ELR (cell line): ENCODE measurements at regions not wholly inside any gene's neighbourhood (a gene's known extent, or its start where the extent isn't known, plus 50 kb on each side); places are given as distances from the start of the nearest gene placed in this dataset.
A peak's percentile ranks its signal among the peaks of the same experiment; 100 is the strongest.

Experiments
- DNase-seq: peaks from one replicate; pipeline ENCODE4 v3.0.0-alpha.2; 2015; ENCODE audit warnings: low read depth

GRCh38 chr15:37789397-37789786 lies 145.0 kb upstream of the TMCO5A start:
- peak; percentile 9 for DNase-seq

DNA sequence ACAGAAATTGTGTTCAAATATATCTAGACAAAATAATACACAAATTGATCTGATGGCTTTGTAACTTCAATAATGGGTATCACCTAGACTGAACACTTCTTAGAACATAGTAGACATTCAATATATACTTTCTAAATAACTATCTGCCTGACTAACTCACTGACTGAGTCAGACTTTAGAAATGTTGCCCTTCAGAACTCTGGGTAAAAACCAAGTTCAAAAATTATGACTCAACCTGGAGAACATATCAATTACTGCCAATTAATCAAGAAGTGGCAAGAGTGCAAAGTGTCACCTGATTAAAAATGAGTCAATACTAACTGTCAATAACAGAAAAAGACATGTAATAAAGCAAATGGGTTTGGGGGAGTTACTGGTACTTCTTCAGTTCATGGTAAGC lies 144.6 kb upstream of the TMCO5A start:
- DNase-seq: peak; percentile 79

DNA sequence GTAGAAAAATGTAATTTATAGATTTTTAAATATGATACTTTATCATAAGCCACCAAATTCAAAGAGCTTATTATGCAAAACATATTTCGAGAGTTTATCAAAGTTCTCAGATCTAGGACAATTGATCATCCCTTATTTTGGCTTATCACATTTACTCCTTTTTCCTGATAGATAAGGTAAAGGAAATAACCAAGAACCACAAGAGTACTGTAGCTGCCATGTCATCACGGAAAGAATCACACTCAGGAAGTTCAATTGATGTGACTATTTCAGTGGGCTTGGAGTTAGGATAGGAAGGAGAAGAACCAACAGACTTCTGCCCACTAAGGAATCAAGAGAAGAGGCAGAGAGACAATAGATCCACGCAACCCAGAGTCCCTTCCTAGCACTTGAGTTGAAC lies 142.7 kb upstream of the TMCO5A start:
- DNase-seq: no peak

- no peak for DNase-seq
Measured at GRCh38 chr15:37792351-37792750, 142.1 kb upstream of the TMCO5A start.

GRCh38 chr15:37793851-37794250 lies 140.6 kb upstream of the TMCO5A start:
- DNase-seq: peak; percentile 32

DNA sequence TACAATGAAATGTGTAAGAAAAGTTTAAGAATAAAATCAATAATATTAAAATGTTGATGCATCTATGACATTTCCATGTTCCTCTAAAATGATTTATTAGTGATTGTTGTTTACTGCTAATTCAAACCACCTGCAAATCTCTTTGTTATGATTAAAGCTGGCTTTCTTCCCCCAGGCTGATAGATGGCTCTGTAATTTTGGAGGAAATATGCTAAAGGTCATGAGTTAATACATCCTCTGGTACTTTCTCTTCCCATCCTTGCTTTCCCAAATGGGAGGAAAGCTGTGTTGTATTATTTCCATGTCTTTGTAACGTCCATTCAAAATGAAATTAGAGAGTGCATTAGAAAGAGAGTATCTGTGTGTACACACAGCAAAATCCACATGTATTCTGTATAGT lies 139.5 kb upstream of the TMCO5A start:
- DNase-seq: no peak

- DNase-seq: no peak
Measured at GRCh38 chr15:37801529-37801928, 132.9 kb upstream of the TMCO5A start.

GRCh38 chr15:37806808-37807207 lies 127.6 kb upstream of the TMCO5A start:
- DNase-seq: no peak

DNA sequence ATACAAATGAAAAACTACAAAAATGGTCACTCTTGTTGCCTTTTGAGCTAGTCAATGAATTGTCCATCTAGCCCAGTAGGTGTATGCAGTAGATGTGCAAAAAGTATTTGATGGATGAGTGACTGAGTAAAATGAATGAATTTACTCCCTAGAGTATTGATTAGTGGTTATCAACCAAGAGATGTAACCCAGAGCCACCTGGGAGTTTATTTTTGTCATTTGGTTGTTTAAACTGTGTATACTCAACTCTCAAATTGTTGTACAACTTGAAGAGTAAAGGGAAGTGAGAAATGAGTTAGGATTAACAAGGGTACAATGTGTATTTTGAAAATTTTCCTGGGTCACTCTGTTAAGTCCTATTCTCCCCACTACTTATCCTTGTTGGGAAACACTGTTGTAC lies 124.1 kb upstream of the TMCO5A start:
- no peak for DNase-seq

- DNase-seq: no peak
Measured at GRCh38 chr15:37813306-37813705, 121.1 kb upstream of the TMCO5A start.

- DNase-seq: no peak
Measured at GRCh38 chr15:37814847-37815515, 119.5 kb upstream of the TMCO5A start.

DNA sequence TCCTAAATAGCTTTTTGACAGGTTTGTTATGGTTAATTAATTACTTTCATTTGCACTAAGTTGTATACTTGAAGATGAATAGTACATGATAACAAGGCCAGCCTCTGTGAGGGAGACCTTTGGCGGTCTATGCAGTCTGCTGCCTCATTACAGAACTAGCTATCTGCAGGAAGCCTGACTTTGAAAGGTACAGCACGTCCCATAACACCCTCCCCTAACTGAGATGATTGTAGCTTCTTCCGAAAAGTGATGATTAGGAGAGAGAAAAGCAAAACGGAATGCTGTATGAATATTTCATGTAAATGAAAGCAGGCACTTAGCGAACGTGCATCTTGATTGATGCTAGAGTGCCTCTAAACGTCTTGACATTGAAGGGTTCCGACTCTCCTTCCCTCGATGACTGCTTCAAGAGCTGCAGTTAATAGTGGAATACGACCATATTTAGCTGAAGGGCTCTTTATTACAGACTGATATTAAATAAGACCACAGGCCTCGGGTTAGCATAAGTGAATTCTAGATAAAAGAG lies 116.2 kb upstream of the TMCO5A start:
- no peak for DNase-seq

DNA sequence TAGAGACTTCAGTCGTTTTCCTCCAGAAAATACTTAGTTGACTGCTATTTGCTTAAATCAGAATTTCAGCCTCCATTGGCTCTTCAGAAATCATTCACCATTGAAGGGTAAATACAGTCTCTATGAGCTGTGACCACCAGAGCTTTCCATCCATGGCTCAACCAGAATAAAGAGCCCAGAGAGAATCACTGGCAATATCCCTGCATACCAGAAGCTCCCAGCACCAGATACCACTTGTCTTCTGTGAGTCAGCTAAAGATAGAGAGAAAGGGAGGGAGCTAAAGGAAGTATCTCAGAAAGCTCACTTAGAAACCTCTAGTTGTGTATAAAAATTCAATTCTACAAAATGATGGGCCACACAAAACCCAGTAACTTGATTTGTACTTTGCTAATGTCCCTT lies 115.2 kb upstream of the TMCO5A start:
- DNase-seq: peak; percentile 1

DNA sequence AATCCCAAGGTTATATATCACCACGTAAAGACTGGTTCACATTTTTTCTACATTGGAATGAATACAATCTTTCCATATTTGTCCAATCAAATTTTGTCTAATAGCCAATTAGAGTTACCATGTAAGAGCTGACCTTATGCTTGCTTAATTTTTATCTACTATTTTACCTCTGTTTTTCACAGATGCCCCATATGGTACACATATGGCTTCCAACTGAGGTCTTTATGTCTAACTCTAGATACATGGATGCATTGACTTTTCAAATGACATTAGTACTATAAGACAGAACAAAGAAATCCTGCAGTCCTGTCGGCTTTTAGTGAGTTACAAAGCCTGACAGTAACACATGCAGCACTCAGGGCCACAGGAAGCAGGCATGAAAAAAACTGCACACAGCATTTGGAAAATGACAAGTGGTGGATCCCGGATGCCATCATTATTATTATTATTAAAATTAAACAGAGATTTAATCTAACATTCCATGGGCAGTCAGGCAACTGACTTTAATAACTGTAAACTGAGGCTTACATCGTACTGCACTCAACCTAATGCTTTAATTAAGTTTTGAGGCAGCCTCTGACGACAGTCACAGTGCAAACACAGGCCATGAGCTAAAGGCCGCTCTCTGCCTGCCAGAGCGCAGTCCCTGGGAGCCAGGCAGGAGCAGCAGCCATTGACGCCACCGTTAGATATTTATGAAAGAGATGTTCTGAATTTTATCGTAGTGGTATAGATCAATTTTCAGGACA lies 113.9 kb upstream of the TMCO5A start:
- DNase-seq: no peak

DNA sequence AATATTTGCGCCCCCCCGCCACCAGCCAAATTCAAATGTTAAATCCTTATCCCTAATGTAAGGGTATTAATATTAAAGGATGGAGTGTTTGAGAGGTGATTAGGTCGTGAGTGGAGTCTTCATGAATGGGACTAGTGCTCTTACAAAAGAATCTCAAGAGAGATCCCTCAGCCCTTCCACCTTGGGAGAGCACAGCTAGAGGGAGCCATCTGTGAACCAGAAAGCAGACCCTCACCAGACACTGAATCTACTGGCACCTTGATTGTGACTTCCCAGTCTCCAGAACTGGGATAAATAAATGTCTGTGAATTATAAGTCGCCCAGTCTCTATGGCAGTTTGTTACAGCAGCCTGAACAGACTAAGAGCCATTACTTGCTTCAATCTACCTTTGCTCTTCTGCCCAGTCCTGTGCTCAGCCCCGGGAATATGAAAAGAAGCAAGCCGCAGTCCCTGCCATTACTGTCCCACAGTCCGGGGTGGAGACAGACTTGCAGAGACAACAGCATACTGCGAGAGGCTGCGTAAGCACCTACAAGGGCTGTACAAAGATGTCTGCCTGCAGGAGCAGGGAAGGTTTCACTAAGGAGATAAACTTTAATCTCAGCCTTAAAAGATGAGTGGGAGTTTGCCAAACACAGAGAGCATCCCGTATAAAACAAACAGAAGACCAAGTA lies 110.7 kb upstream of the TMCO5A start:
- DNase-seq: no peak

GRCh38 chr15:37824717-37825382 lies 109.6 kb upstream of the TMCO5A start:
- DNase-seq: peak; percentile 95

- DNase-seq: peak; percentile 1
Measured at GRCh38 chr15:37837276-37837675, 97.2 kb upstream of the TMCO5A start.

DNA sequence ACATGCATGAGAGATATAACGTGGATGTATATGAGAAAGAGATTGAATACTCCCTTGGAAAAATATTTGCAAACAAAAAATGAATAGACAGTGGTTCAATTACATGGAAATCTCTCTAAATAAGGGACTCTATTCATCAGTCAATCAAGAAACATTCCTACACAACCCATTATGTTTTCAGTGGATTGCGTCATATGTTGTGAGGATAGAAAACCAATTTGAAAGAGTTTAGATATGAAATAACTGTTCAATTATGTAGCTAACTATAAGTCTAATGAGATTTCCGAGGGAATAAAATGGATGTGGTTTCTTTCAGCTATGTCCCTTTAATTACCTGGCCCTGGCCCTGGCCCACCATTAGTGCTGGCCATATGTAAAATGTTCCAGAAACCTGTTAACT lies 86.7 kb upstream of the TMCO5A start:
- no peak for DNase-seq

GRCh38 chr15:37856109-37856508 lies 78.3 kb upstream of the TMCO5A start:
- DNase-seq: no peak

GRCh38 chr15:37860896-37861295 lies 73.5 kb upstream of the TMCO5A start:
- no peak for DNase-seq

- no peak for DNase-seq
Measured at GRCh38 chr15:37865687-37866086, 68.8 kb upstream of the TMCO5A start.

DNA sequence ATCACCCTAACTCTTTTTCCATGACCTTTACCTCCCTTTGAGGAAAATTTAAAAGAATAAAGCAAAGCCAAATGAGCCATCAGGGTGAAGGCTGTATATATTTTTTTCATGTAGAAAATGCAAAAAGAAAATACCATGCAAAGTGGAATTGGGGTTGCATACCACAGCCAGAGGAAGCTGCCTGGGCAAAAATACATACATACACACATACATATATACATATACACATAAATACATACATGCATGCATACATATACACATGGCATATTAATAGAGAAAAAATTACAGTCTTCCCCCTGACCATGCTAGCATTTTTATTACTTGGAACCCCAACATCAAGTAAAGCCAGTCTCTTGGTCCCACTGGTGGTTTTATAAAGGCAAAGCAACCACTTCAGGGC lies 63.7 kb upstream of the TMCO5A start:
- DNase-seq: no peak

DNA sequence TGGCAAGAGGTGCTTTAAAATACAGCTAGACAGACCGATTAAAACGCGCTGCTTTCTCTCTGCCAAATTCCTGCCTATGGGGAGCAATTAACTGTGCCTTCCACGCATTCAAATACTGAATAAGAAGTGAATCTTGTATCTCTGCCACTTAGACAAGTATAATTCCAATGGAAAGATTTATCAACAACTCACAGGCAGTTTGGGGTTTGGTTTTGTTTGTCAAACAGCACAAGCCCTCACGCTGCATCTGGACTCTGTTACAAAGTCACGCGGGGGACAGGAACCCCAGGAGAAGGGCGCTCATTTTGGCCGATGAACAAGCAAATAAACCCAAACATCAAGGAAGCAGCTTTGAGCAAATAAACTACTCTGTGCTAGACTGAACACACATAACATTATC lies 61.8 kb upstream of the TMCO5A start:
- no peak for DNase-seq
